ENCODE measurements at regions not wholly inside any gene's neighbourhood (a gene's known extent, or its start where the extent isn't known, plus 50 kb on each side); places are given as distances from the start of the nearest gene placed in this dataset.
"Not testable (repeated sequence)": the region's sequence is repeated elsewhere in the genome, so short reads cannot be mapped to it uniquely, and the experiment has no call there.

GRCh38 chr12:30164382-30165318, 380.9 kb upstream of the TMTC1 start:
- DNase-seq (ENCODE audit: insufficient read length, low spot score), result no peak
- TF ChIP-seq POLR2AphosphoS5 (IDR thresholded peaks at IDR 0.05; ENCODE audit: low read depth, low read length) (no peak), POLR2A (IDR thresholded peaks at IDR 0.05; ENCODE audit: low read depth, low read length) (no peak), TAF1 (IDR thresholded peaks at IDR 0.05; ENCODE audit: low read depth, low read length) (no peak), PAX5 (IDR thresholded peaks at IDR 0.05; ENCODE audit: insufficient read depth, low read length, severe bottlenecking) (no peak), POU2F2 (IDR thresholded peaks at IDR 0.05; ENCODE audit: low read depth, low read length) (no peak), SPI1 (IDR thresholded peaks at IDR 0.05; ENCODE audit: low read depth, low read length) (no peak)

GRCh38 chr12:30156833-30157232, 373.1 kb upstream of the TMTC1 start:
- not testable (repeated sequence) for FAIRE-seq; DNase-seq (ENCODE audit: insufficient read length, low spot score)

More at GRCh38 chr12:30164382-30165318, 380.9 kb upstream of the TMTC1 start:
- no peak for FAIRE-seq

GRCh38 chr12:30155001-30155730, 371.4 kb upstream of the TMTC1 start:
- no peak for TF ChIP-seq POU2F2 (IDR thresholded peaks at IDR 0.05; ENCODE audit: low read depth, low read length)
- TF ChIP-seq PAX5 (IDR thresholded peaks at IDR 0.05; ENCODE audit: insufficient read depth, low read length, severe bottlenecking), result no peak
- DNase-seq (ENCODE audit: insufficient read length, low spot score), result no peak
- no peak for FAIRE-seq

- FAIRE-seq (no peak), DNase-seq (ENCODE audit: insufficient read length, low spot score) (no peak)
- TF ChIP-seq POU2F2 (IDR thresholded peaks at IDR 0.05; ENCODE audit: low read depth, low read length) (no peak), POLR2AphosphoS5 (IDR thresholded peaks at IDR 0.05; ENCODE audit: low read depth, low read length) (no peak), PAX5 (IDR thresholded peaks at IDR 0.05; ENCODE audit: insufficient read depth, low read length, severe bottlenecking) (no peak), SPI1 (IDR thresholded peaks at IDR 0.05; ENCODE audit: low read depth, low read length) (no peak), TAF1 (IDR thresholded peaks at IDR 0.05; ENCODE audit: low read depth, low read length) (no peak), POLR2A (IDR thresholded peaks at IDR 0.05; ENCODE audit: low read depth, low read length) (no peak)
Observed at GRCh38 chr12:30153981-30154380, 370.2 kb upstream of the TMTC1 start.

GRCh38 chr12:30152705-30153104, 369.0 kb upstream of the TMTC1 start:
- no peak for DNase-seq (ENCODE audit: insufficient read length, low spot score)
- TF ChIP-seq POU2F2 (IDR thresholded peaks at IDR 0.05; ENCODE audit: low read depth, low read length), result no peak
- TF ChIP-seq PAX5 (IDR thresholded peaks at IDR 0.05; ENCODE audit: insufficient read depth, low read length, severe bottlenecking), result no peak
- no peak for TF ChIP-seq TAF1 (IDR thresholded peaks at IDR 0.05; ENCODE audit: low read depth, low read length)
- no peak for TF ChIP-seq SPI1 (IDR thresholded peaks at IDR 0.05; ENCODE audit: low read depth, low read length)
- no peak for TF ChIP-seq POLR2AphosphoS5 (IDR thresholded peaks at IDR 0.05; ENCODE audit: low read depth, low read length)
- TF ChIP-seq POLR2A (IDR thresholded peaks at IDR 0.05; ENCODE audit: low read depth, low read length), result no peak
- no peak for FAIRE-seq

GRCh38 chr12:30151831-30152230, 368.1 kb upstream of the TMTC1 start:
- no peak for DNase-seq (ENCODE audit: insufficient read length, low spot score)
- TF ChIP-seq TAF1 (IDR thresholded peaks at IDR 0.05; ENCODE audit: low read depth, low read length) (no peak), PAX5 (IDR thresholded peaks at IDR 0.05; ENCODE audit: insufficient read depth, low read length, severe bottlenecking) (no peak), SPI1 (IDR thresholded peaks at IDR 0.05; ENCODE audit: low read depth, low read length) (no peak), POU2F2 (IDR thresholded peaks at IDR 0.05; ENCODE audit: low read depth, low read length) (no peak), POLR2AphosphoS5 (IDR thresholded peaks at IDR 0.05; ENCODE audit: low read depth, low read length) (no peak), POLR2A (IDR thresholded peaks at IDR 0.05; ENCODE audit: low read depth, low read length) (no peak)
- FAIRE-seq, result no peak

- DNase-seq (ENCODE audit: insufficient read length, low spot score) (no peak), FAIRE-seq (no peak)
- TF ChIP-seq POLR2AphosphoS5 (IDR thresholded peaks at IDR 0.05; ENCODE audit: low read depth, low read length) (no peak), POLR2A (IDR thresholded peaks at IDR 0.05; ENCODE audit: low read depth, low read length) (no peak), SPI1 (IDR thresholded peaks at IDR 0.05; ENCODE audit: low read depth, low read length) (no peak), TAF1 (IDR thresholded peaks at IDR 0.05; ENCODE audit: low read depth, low read length) (no peak), POU2F2 (IDR thresholded peaks at IDR 0.05; ENCODE audit: low read depth, low read length) (no peak), PAX5 (IDR thresholded peaks at IDR 0.05; ENCODE audit: insufficient read depth, low read length, severe bottlenecking) (no peak)
Observed at GRCh38 chr12:30146561-30146960, 362.8 kb upstream of the TMTC1 start.

- TF ChIP-seq SPI1 (IDR thresholded peaks at IDR 0.05; ENCODE audit: low read depth, low read length), result no peak
- TF ChIP-seq POLR2AphosphoS5 (IDR thresholded peaks at IDR 0.05; ENCODE audit: low read depth, low read length), result no peak
- TF ChIP-seq PAX5 (IDR thresholded peaks at IDR 0.05; ENCODE audit: insufficient read depth, low read length, severe bottlenecking), result no peak
- TF ChIP-seq TAF1 (IDR thresholded peaks at IDR 0.05; ENCODE audit: low read depth, low read length), result no peak
- no peak for TF ChIP-seq POU2F2 (IDR thresholded peaks at IDR 0.05; ENCODE audit: low read depth, low read length)
- no peak for TF ChIP-seq POLR2A (IDR thresholded peaks at IDR 0.05; ENCODE audit: low read depth, low read length)
- DNase-seq (ENCODE audit: insufficient read length, low spot score) (no peak), FAIRE-seq (no peak)
Observed at GRCh38 chr12:30145684-30146032, 361.9 kb upstream of the TMTC1 start.

GRCh38 chr12:30144777-30145683, 361.3 kb upstream of the TMTC1 start:
- DNase-seq (ENCODE audit: insufficient read length, low spot score), result no peak
- no peak for FAIRE-seq

More at GRCh38 chr12:30144777-30145683, 361.3 kb upstream of the TMTC1 start:
- TF ChIP-seq PAX5 (IDR thresholded peaks at IDR 0.05; ENCODE audit: insufficient read depth, low read length, severe bottlenecking) (no peak), SPI1 (IDR thresholded peaks at IDR 0.05; ENCODE audit: low read depth, low read length) (no peak), TAF1 (IDR thresholded peaks at IDR 0.05; ENCODE audit: low read depth, low read length) (no peak), POLR2AphosphoS5 (IDR thresholded peaks at IDR 0.05; ENCODE audit: low read depth, low read length) (no peak), POLR2A (IDR thresholded peaks at IDR 0.05; ENCODE audit: low read depth, low read length) (no peak), POU2F2 (IDR thresholded peaks at IDR 0.05; ENCODE audit: low read depth, low read length) (no peak)

All from GM12891 (cell line).